ENCODE measurements at regions not wholly inside any gene's neighbourhood (a gene's known extent, or its start where the extent isn't known, plus 50 kb on each side); places are given as distances from the start of the nearest gene placed in this dataset.

DNA sequence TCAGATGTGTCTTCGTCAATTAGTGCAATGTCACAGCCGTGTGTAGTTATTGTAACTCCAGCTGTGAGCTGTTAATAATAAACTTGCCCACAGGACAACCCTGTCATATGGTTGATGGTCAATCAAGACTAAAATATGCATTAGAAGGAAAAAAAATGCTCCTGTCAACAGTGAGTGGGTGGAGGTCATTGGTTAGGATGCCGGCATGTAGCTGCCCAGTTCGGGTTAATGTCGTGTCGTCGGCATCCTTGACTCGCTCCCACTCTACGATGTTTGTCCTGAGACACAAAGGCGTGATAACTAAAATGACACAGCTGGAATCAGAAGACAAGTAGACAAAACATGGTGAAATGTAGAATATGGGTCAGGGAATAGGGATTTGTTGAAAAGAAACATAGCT, 442.8 kb upstream of the NPVF start:
- TF ChIP-seq POLR2AphosphoS5 (IDR thresholded peaks at IDR 0.05) (no peak), CTCF (IDR thresholded peaks at IDR 0.05; ENCODE audit: poor library complexity, severe bottlenecking) (no peak), REST (IDR thresholded peaks at IDR 0.05; ENCODE audit: borderline replicate concordance) (no peak), MXI1 (conservative IDR thresholded peaks at IDR 0.05; ENCODE audit: poor library complexity, severe bottlenecking) (no peak)

All from neural cell (in vitro differentiated cells).